MV-4-11 (cell line): ENCODE measurements at regions not wholly inside any gene's neighbourhood (a gene's known extent, or its start where the extent isn't known, plus 50 kb on each side); places are given as distances from the start of the nearest gene placed in this dataset.

Experiments used
- DNase-seq: peaks from one replicate; lab custom pipeline; 2025; lab: John Stamatoyannopoulos, UW

- DNase-seq, result peak; percentile 57
Measured at GRCh38 chr2:181306785-181307184, 150.4 kb upstream of the ITGA4 start.

- DNase-seq, result no peak
Measured at GRCh38 chr2:181307203-181307991, 149.8 kb upstream of the ITGA4 start.

- peak; percentile 85 for DNase-seq
Measured at GRCh38 chr2:181308766-181309515, 148.2 kb upstream of the ITGA4 start.

GRCh38 chr2:181309586-181309985, 147.6 kb upstream of the ITGA4 start:
- DNase-seq, result peak; percentile 43

- DNase-seq, result no peak
Measured at GRCh38 chr2:181310967-181311366, 146.2 kb upstream of the ITGA4 start.

GRCh38 chr2:181311837-181312236, 145.3 kb upstream of the ITGA4 start:
- DNase-seq, result peak; percentile 59

GRCh38 chr2:181312515-181312927, 144.7 kb upstream of the ITGA4 start:
- peak; percentile 2 for DNase-seq

GRCh38 chr2:181313845-181314244, 143.3 kb upstream of the ITGA4 start:
- DNase-seq, result no peak

GRCh38 chr2:181314551-181314950, 142.6 kb upstream of the ITGA4 start:
- no peak for DNase-seq

GRCh38 chr2:181317511-181317910, 139.7 kb upstream of the ITGA4 start:
- no peak for DNase-seq

GRCh38 chr2:181318504-181319280, 138.5 kb upstream of the ITGA4 start:
- no peak for DNase-seq

GRCh38 chr2:181319286-181319685, 137.9 kb upstream of the ITGA4 start:
- no peak for DNase-seq

- DNase-seq, result no peak
Measured at GRCh38 chr2:181320638-181321037, 136.5 kb upstream of the ITGA4 start.

GRCh38 chr2:181324912-181325311, 132.3 kb upstream of the ITGA4 start:
- DNase-seq, result no peak

- DNase-seq, result no peak
Measured at GRCh38 chr2:181326661-181327060, 130.5 kb upstream of the ITGA4 start.

GRCh38 chr2:181330286-181330685, 126.9 kb upstream of the ITGA4 start:
- no peak for DNase-seq

- DNase-seq, result no peak
Measured at GRCh38 chr2:181332044-181332605, 125.1 kb upstream of the ITGA4 start.

- DNase-seq, result no peak
Measured at GRCh38 chr2:181334158-181334826, 122.9 kb upstream of the ITGA4 start.

GRCh38 chr2:181340891-181341290, 116.3 kb upstream of the ITGA4 start:
- no peak for DNase-seq

- no peak for DNase-seq
Measured at GRCh38 chr2:181341855-181342600, 115.2 kb upstream of the ITGA4 start.
